Stimulated activated naive CD4-positive, alpha-beta T cell treated with Interleukin-2 at 50 U/mL for 16 hours (primary cell): ENCODE measurements at regions not wholly inside any gene's neighbourhood (a gene's known extent, or its start where the extent isn't known, plus 50 kb on each side); places are given as distances from the start of the nearest gene placed in this dataset.

Source experiments
- DNase-seq: peaks from one replicate; lab custom pipeline; 2025; lab: John Stamatoyannopoulos, UW

GRCh38 chr4:147313108-147313507 is 167.8 kb upstream of the EDNRA start:
- no peak for DNase-seq

- no peak for DNase-seq
Observed at GRCh38 chr4:147318586-147318985, 162.3 kb upstream of the EDNRA start.

GRCh38 chr4:147325571-147325981 is 155.3 kb upstream of the EDNRA start:
- DNase-seq: no peak

- DNase-seq: no peak
Observed at GRCh38 chr4:147326591-147326990, 154.3 kb upstream of the EDNRA start.

DNA sequence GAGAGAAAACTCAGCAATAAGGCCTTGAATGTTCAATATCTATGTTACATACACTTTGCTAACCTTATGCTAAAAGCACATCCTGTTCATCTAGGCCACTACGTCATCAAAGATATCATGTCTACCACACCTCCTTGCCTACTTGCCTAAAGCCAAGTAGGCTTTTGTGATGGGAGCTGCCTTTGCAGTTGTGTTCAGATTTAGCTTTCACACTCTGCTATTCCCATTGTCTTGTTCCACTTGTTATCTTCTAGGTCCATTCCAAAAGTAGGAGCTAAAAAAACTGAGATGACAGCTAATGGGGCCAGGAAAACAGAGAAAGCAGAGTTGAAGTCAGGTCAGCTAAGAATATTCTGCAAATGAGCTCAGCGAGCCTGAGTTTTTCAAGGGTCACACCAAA is 153.6 kb upstream of the EDNRA start:
- DNase-seq: no peak

- DNase-seq: no peak
Observed at GRCh38 chr4:147328189-147328588, 152.7 kb upstream of the EDNRA start.

GRCh38 chr4:147328756-147329446 is 152.0 kb upstream of the EDNRA start:
- DNase-seq: no peak

GRCh38 chr4:147332091-147332490 is 148.8 kb upstream of the EDNRA start:
- DNase-seq: no peak

DNA sequence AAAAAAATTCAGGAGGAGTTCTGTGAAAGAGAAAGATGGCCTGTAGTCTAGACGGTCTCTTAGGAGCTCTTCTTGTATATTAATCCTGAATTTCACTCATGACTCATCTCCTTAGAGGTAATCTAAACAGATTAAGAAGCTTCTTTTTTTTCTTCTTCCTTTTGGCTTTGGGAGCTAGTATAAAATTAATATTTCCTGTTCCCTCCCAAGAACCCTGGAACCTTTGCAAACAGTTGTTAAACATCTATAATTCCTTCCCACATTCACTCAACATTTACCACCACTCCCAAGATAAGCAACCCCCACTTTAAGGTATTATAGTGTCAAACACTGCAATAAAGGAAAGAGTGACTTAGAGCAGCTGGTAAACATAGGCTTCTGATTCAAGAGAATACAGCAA is 146.4 kb upstream of the EDNRA start:
- DNase-seq: no peak

GRCh38 chr4:147335183-147335582 is 145.7 kb upstream of the EDNRA start:
- DNase-seq: no peak

- DNase-seq: no peak
Observed at GRCh38 chr4:147336252-147336651, 144.6 kb upstream of the EDNRA start.

DNA sequence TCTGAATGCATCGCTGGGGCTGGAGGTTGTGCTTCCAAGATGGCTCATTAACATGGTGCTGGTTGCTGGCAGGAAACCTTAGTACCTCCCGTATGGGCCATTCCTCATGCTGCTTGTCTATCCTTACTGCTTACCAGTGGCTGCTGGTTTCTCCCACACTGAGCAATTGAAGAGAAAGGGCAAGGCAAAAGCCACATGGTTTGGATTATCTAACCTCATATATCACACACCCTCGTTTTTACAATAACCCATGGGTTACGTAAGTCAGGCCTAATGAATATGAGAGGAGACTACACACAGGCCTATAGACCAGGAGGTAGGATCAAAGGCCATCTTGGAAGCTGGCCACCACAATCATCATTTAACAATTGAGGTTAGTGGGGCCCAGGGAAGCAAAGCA is 141.8 kb upstream of the EDNRA start:
- no peak for DNase-seq

DNA sequence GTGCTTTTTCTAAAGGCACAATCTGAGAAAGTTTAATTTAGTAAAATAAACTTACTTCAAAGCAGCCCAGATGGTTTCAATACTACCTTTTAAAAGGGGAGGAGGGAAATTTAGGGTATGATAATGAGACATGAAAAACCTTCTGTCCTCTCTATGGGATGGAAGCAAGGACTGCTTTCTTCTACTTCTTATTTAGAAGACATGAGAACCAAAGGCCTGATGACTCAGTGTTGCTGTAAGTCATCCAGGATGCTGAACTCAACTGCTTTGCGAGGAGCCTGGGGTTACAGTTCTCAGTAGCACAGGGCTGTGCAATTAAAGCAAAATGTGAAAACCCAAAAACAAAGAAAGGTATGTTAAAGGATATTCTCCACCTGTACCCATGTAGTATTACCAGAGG is 140.8 kb upstream of the EDNRA start:
- DNase-seq: no peak

GRCh38 chr4:147340591-147341120 is 140.2 kb upstream of the EDNRA start:
- DNase-seq: no peak

DNA sequence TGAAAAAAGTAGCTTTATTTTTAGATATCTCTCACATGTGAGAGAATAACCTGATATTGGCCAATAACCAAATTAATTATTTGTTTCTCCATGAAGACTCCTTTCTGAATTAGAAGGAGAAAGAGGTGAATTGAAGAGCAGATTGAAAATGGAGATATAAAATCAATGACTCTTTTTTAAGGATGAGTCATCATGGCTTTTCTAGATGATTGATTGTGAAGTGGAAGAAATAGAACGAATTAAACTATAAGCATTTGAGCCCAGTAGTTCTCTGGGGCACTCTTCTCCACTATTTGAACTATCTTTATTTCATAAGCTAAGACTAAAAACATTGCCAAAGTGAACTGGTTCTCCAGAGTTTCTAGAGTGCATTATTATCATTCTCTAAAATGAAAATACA is 137.2 kb upstream of the EDNRA start:
- DNase-seq: no peak

DNA sequence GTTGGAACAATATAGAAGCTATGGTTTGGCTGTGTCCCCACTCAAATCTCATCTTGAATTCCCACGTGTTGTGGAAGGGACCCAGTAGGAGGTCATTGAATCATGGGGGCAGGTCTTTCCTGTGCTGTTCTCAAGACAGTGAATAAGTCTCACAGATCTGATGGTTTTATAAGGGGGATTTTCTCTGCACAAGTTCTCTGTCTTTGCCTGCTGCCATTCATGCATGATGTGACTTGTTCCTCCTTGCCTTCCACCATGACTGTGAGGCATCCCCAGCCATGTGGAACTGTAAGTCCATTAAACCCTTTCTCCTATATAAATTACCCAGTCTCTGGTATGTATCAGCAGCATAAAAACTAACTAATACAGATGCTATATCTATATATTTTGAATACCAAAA is 135.2 kb upstream of the EDNRA start:
- no peak for DNase-seq

- DNase-seq: no peak
Observed at GRCh38 chr4:147347217-147347616, 133.7 kb upstream of the EDNRA start.

DNA sequence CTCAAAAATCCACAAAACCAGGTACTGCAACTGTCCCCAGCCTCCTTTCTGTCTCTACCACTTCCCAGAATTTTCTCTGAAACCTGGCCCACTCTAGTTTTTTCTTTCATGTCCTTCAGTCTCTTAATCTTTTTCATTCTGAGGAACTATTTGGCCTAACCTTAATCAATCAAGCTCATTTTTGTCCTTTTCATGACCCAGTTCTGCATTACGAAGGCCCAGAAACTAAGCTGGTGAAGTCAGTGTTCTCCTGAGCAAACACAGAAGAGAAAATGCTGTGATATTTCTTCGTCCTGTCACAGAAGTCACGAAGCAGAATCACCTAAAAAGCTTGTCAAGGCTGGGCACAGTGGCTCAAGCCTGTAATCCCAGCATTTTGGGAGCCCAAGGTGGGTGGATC is 131.7 kb upstream of the EDNRA start:
- DNase-seq: no peak

- no peak for DNase-seq
Observed at GRCh38 chr4:147351083-147351787, 129.7 kb upstream of the EDNRA start.

- DNase-seq: no peak
Observed at GRCh38 chr4:147354237-147354636, 126.7 kb upstream of the EDNRA start.

DNA sequence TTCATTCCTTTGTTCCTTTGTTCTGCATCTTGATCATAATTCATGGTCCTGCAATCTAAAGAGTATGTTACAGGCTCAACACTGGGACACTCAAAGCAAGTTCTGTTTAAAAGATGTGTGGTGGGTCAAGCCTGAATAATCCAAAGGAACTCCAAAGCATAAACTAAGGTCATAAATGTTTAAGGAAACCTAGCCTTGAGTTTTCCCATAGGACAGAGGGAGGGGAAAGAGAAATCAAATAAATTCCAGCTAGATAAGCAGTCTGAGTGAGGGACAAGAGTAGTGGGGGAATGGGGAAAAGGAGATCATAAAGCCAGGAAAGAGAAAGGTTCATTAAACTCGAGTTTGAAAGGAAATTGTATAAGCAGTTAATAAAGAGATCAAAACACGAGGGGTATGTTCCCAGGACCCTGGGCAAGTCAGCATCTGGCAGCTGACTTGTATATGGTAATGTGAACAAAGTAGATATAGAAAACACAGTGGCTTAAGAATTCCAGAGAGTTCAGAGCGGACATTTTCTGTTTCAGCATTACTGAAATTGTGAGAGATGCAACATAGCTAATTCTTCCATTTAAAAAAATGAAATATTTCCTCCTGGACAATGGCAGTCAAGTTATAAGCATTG is 125.8 kb upstream of the EDNRA start:
- DNase-seq: no peak

DNA sequence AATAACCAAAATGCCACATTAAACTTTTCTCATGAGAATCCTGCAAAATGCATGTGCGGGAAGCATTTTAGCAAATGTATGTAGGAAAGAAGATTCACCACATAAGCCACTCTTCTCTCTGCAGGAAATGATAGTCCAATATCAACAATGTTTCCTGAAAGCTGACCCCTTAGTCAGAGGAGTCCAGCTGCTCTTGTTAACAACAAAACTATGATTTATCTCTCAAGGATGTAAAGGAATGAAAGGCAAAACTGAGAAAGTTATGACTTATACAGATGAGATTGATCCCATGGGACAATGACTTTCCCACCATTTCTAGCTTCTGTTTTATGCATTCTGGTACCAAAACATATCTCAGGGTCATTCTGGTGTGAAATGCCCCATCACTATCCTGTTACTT is 125.0 kb upstream of the EDNRA start:
- DNase-seq: no peak

DNA sequence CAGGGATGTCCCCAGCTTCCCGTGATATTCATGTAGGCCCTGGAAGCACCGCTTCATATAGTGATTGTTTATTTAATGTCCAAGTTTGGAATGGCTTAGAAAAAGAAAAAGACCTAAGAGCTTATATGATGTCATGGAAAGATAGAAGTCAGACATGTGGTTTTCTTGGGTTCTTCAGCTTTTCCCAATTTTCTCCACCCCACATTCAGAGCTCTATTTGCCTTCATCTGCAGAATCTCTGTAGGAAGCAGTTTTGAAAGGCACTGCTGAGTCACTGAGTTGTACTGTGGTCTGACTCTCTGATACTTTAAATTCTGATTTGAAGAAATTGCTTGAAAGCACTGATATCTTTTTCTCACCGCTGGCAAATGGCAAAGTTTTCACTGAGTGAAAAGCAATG is 120.6 kb upstream of the EDNRA start:
- no peak for DNase-seq
